Lower leg skin (tissue), 4 donors: ENCODE measurements at regions not wholly inside any gene's neighbourhood (a gene's known extent, or its start where the extent isn't known, plus 50 kb on each side); places are given as distances from the start of the nearest gene placed in this dataset.

ENCODE experiments used
- DNase-seq, 2 donors: peaks; one replicate each; pipeline ENCODE4 v3.0.0-alpha.2; 2019; ENCODE audit warnings: low spot score in 2 of 2
- H3K4me3 ChIP-seq: fragments of 200-600 bp; sonication (generic); 2 replicates; pipeline ENCODE4 v1.5.1; 2017; ENCODE audit warnings: mild to moderate bottlenecking, low read depth; ENCODE audit not compliant: poor library complexity, severe bottlenecking
- CTCF ChIP-seq, 3 donors: fragments of 450-650 bp; IDR thresholded peaks; one replicate each; pipeline ENCODE4 v1.5.1; 2016; ENCODE audit warnings: antibody characterized with exemption in 3 of 3, mild to moderate bottlenecking in 3 of 3, moderate library complexity in 2 of 3
- POLR2A ChIP-seq, 2 donors: fragments of 450-650 bp; IDR thresholded peaks; one replicate each; pipeline ENCODE4 v1.6.1; 2016 to 2017; ENCODE audit warnings: antibody characterized with exemption in 2 of 2, mild to moderate bottlenecking in 1 of 2, moderate library complexity in 1 of 2
- WGBS, 2 donors: methylation state at CpG; one replicate each; pipeline ENCODE4 v1.1.5; 2018; 5-methylcytosine and 5-hydroxymethylcytosine counted together
- intact Hi-C: fragments of 100-400 bp; cut with DNase I; formaldehyde crosslinking; loops from one replicate; pipeline ENCODE4 v1.15.0; 2023; ENCODE audit warnings: low total_unique reads

GRCh38 chr18:65133610-65134009 lies 617.2 kb upstream of the CDH7 start:
- DNase-seq = no peak
- no peak overlapping the region for H3K4me3 ChIP-seq
- 72 to 81% methylated on average over 1 of the region's 1 CpG for WGBS, 2 donors
- TF ChIP-seq CTCF (IDR thresholded peaks at IDR 0.05) = no peak
- intact Hi-C loops = no loop called here

DNA sequence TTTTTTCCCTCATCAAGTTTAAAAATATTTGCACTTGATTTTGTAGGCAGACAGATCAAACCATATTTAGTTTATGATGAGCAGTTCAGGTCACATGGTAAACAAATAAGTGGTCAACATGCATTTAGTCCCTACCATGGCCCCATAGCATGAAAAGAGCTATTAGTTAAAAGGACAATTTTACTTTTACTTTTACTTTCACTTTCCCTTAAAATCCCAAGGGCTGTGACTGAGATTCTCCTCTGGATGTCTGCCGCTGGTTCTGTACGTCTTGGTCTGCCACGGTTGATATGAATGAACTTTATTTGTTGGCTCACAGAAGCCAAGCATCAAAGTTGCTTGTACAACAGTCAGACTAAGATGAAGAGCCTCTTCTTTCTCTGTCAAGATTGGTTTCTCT lies 626.2 kb upstream of the CDH7 start:
- TF ChIP-seq POLR2A (IDR thresholded peaks at IDR 0.05) (no peak), CTCF (IDR thresholded peaks at IDR 0.05) (no peak)
- H3K4me3 ChIP-seq = no peak overlapping the region
- no peak for DNase-seq
- intact Hi-C loops = no loop called here
- WGBS, 2 donors = 52 to 73% methylated on average over 3 of the region's 3 CpGs

GRCh38 chr18:65103864-65104263 lies 646.9 kb upstream of the CDH7 start:
- H3K4me3 ChIP-seq = no peak overlapping the region
- TF ChIP-seq POLR2A (IDR thresholded peaks at IDR 0.05) = no peak
- no peak for TF ChIP-seq CTCF (IDR thresholded peaks at IDR 0.05)
- DNase-seq = no peak
- intact Hi-C loops = no loop called here

GRCh38 chr18:65093346-65093745 lies 657.5 kb upstream of the CDH7 start:
- intact Hi-C loops = no loop called here
- TF ChIP-seq CTCF (IDR thresholded peaks at IDR 0.05) (no peak), POLR2A (IDR thresholded peaks at IDR 0.05) (no peak)
- no peak for DNase-seq
- WGBS, 2 donors = 76 to 84% methylated on average over 4 of the region's 4 CpGs
- no peak overlapping the region for H3K4me3 ChIP-seq

DNA sequence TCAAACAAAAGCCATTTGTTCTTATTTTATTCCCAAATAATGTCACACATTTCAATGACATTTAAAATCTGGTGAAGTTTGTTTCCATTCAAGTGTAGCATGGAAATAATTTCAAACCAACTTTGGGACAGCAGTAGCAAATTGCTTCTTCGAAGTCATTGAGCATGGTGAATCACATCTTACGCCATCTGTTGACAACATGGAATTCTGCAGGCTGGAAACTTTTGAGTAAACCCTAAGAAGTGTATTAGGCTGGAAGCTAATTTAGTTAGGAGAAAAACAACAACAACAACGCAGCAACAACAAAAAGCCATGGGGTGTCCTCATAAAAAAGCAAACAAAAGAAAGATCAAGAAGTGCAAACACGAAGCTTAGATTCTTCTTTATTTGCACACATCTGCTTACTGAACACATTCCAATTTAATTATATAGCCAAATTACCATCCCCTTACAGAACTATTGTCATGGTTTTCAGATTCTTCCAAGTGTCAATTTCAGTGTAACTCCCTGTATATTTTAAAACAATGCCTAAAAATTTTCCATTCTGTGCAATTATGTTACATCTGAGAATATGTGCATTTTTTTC lies 659.0 kb upstream of the CDH7 start:
- intact Hi-C loops = no loop called here
- 14 to 17% methylated on average over 4 of the region's 4 CpGs for WGBS, 2 donors
- no peak for DNase-seq
- TF ChIP-seq POLR2A (IDR thresholded peaks at IDR 0.05) (no peak), CTCF (IDR thresholded peaks at IDR 0.05) (no peak)
- H3K4me3 ChIP-seq = no peak overlapping the region

- intact Hi-C loops = no loop called here
- DNase-seq = no peak
- no peak overlapping the region for H3K4me3 ChIP-seq
- 60 to 67% methylated on average over 5 of the region's 5 CpGs for WGBS, 2 donors
- TF ChIP-seq POLR2A (IDR thresholded peaks at IDR 0.05) (no peak), CTCF (IDR thresholded peaks at IDR 0.05) (no peak)
Observed at GRCh38 chr18:65082907-65083306, 667.9 kb upstream of the CDH7 start.
